Stimulated activated CD8-positive, alpha-beta memory T cell treated with anti-CD3 and anti-CD28 coated beads, Interleukin-4, amount 100 ng/mL, for 4 hours (primary cell): ENCODE measurements at regions not wholly inside any gene's neighbourhood (a gene's known extent, or its start where the extent isn't known, plus 50 kb on each side); places are given as distances from the start of the nearest gene placed in this dataset.

Experiments used
- DNase-seq, 2 donors: peaks; one replicate each; pipeline ENCODE4 v3.0.0-alpha.2; 2020; ENCODE audit warnings: low read depth in 2 of 2, low spot score in 1 of 2

- no peak for DNase-seq
Observed at GRCh38 chr14:47744155-47744554, 68.8 kb upstream of the MDGA2 start.

- DNase-seq, result no peak
Observed at GRCh38 chr14:47739541-47739940, 64.1 kb upstream of the MDGA2 start.

GRCh38 chr14:47730296-47730695 lies 54.9 kb upstream of the MDGA2 start:
- DNase-seq, result no peak
